WTC11 (cell line): ENCODE measurements at regions not wholly inside any gene's neighbourhood (a gene's known extent, or its start where the extent isn't known, plus 50 kb on each side); places are given as distances from the start of the nearest gene placed in this dataset.

Experiments used
- ATF2 ChIP-seq: sonication (generic); formaldehyde crosslinking; IDR thresholded peaks from 2 replicates; pipeline ENCODE4 v1.8.1; 2022; ENCODE audit warnings: low read depth, missing genetic modification reagents, borderline replicate concordance
- CBFB ChIP-seq: sonication (generic); formaldehyde crosslinking; IDR thresholded peaks from 2 replicates; pipeline ENCODE4 v1.8.1; 2022; ENCODE audit warnings: mild to moderate bottlenecking, low read depth, missing genetic modification reagents
- FOXJ3 ChIP-seq: sonication (generic); formaldehyde crosslinking; IDR thresholded peaks from 2 replicates; pipeline ENCODE4 v1.9.0; 2021; ENCODE audit warnings: missing genetic modification reagents, mild to moderate bottlenecking, borderline replicate concordance
- IRF1 ChIP-seq: sonication (generic); formaldehyde crosslinking; IDR thresholded peaks from 2 replicates; pipeline ENCODE4 v1.8.0; 2023; ENCODE audit warnings: missing genetic modification reagents
- IRF2 ChIP-seq: sonication (generic); formaldehyde crosslinking; IDR thresholded peaks from 2 replicates; pipeline ENCODE4 v1.8.0; 2022; ENCODE audit warnings: low read depth, missing genetic modification reagents, borderline replicate concordance
- MYBL2 ChIP-seq: sonication (generic); formaldehyde crosslinking; IDR thresholded peaks from 2 replicates; pipeline ENCODE4 v1.8.1; 2023; ENCODE audit warnings: mild to moderate bottlenecking, moderate library complexity, missing genetic modification reagents
- TEAD4 ChIP-seq: sonication (generic); formaldehyde crosslinking; IDR thresholded peaks from 2 replicates; pipeline ENCODE4 v1.8.0; 2022; ENCODE audit warnings: mild to moderate bottlenecking, missing genetic modification reagents
- ZNF512 ChIP-seq: sonication (generic); formaldehyde crosslinking; IDR thresholded peaks from 2 replicates; pipeline ENCODE4 v1.8.1; 2022; ENCODE audit warnings: missing genetic modification reagents, borderline replicate concordance
- TF ChIP-seq, protein P1 (sequence below): fragments of 200-600 bp; IDR thresholded peaks from 2 replicates; pipeline ENCODE4 v1.8.0; 2022; ENCODE audit warnings: antibody characterized with exemption
- TF ChIP-seq, protein P2 (sequence below): sonication (generic); formaldehyde crosslinking; IDR thresholded peaks from 2 replicates; pipeline ENCODE4 v1.8.0; 2022; ENCODE audit warnings: mild to moderate bottlenecking, missing genetic modification reagents

- TF ChIP-seq ZNF512 = no peak
- no peak for TF ChIP-seq TEAD4 (CRISPR knock-in tag)
- no peak for TF ChIP-seq IRF2
- TF ChIP-seq, protein P1, sequence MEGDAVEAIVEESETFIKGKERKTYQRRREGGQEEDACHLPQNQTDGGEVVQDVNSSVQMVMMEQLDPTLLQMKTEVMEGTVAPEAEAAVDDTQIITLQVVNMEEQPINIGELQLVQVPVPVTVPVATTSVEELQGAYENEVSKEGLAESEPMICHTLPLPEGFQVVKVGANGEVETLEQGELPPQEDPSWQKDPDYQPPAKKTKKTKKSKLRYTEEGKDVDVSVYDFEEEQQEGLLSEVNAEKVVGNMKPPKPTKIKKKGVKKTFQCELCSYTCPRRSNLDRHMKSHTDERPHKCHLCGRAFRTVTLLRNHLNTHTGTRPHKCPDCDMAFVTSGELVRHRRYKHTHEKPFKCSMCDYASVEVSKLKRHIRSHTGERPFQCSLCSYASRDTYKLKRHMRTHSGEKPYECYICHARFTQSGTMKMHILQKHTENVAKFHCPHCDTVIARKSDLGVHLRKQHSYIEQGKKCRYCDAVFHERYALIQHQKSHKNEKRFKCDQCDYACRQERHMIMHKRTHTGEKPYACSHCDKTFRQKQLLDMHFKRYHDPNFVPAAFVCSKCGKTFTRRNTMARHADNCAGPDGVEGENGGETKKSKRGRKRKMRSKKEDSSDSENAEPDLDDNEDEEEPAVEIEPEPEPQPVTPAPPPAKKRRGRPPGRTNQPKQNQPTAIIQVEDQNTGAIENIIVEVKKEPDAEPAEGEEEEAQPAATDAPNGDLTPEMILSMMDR = no peak
- TF ChIP-seq ATF2 (CRISPR knock-in tag) = no peak
- TF ChIP-seq FOXJ3 (CRISPR knock-in tag) = no peak
- TF ChIP-seq, protein P2, sequence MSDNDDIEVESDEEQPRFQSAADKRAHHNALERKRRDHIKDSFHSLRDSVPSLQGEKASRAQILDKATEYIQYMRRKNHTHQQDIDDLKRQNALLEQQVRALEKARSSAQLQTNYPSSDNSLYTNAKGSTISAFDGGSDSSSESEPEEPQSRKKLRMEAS (CRISPR knock-in tag) = no peak
- no peak for TF ChIP-seq IRF1 (CRISPR knock-in tag)
- TF ChIP-seq CBFB (CRISPR knock-in tag) = no peak
- no peak for TF ChIP-seq MYBL2 (CRISPR knock-in tag)
These were observed 756.9 kb downstream of the TFAP2A start for GRCh38 chr6:9657994-9658393.
